HepG2 (cell line): ENCODE measurements at regions not wholly inside any gene's neighbourhood (a gene's known extent, or its start where the extent isn't known, plus 50 kb on each side); places are given as distances from the start of the nearest gene placed in this dataset.
A peak's percentile ranks its signal among the peaks of the same experiment; 100 is the strongest.

Experiments used
- ATAC-seq: fragments of 200-7000 bp; cut with Tn5 transposase; 3 replicates; pipeline ENCODE4 v1.9.1; 2020; ENCODE audit warnings: mild to moderate bottlenecking, moderate library complexity
- BruUV-seq: library from RNA; stranded (reverse); fragments of 400-500 nt; replicated peaks from 2 replicates; lab custom pipeline; 2021; lab: Mats Ljungman, UMichigan
- CTCF ChIA-PET: fragments of 300-600 bp; formaldehyde crosslinking; extraction: SDS; loops from one replicate; lab custom pipeline; 2021; ENCODE audit warnings: low total read pairs, inconsistent platforms, low intra/inter-chr PET ratio; lab: Yijun Ruan, JAX
- POLR2A ChIA-PET: fragments of 350-600 bp; sonication (Branson Sonifier 250); formaldehyde crosslinking; loops from one replicate; lab custom pipeline; 2020; ENCODE audit warnings: antibody characterized with exemption, inconsistent platforms; lab: Yijun Ruan, JAX
- DNase-seq: peaks from one replicate; pipeline ENCODE4 v3.0.0-alpha.2; 2015; ENCODE audit warnings: low spot score
- FAIRE-seq: peaks from 3 replicates; lab custom pipeline; 2011; peaks lifted over from hg19 to GRCh38; lab: Jason Lieb, UNC
- H2AFZ ChIP-seq: one replicate; pipeline ENCODE4 v1.6.1; 2011; ENCODE audit warnings: low read length, inconsistent platforms
- H3K27ac ChIP-seq: fragments of 300-600 bp; 3 replicates; pipeline ENCODE4 v1.8.0; 2011; ENCODE audit warnings: mixed run types, mild to moderate bottlenecking, mixed read lengths, low read length, inconsistent platforms; ENCODE audit not compliant: insufficient read depth; ENCODE audit errors: extremely low read length
- H3K27me3 ChIP-seq, 2 experiments: fragments of 200-600 bp in 1 of 2; 2 replicates in 1 of 2; 3 replicates in 1 of 2; pipeline versions ENCODE4 v1.6.0 to v1.8.0; 2011; ENCODE audit warnings: low read length in 2 of 2, mild to moderate bottlenecking in 2 of 2, moderate library complexity in 2 of 2, inconsistent platforms in 1 of 2; ENCODE audit not compliant: insufficient read depth in 2 of 2, control insufficient read depth in 1 of 2
- H3K36me3 ChIP-seq, 2 experiments: fragments of 200-600 bp in 1 of 2; replicated peaks in 1 of 2; 2 replicates in 1 of 2; 3 replicates in 1 of 2; pipeline versions ENCODE4 v1.5.1 to v1.8.0; 2011; ENCODE audit warnings: low read length in 2 of 2, inconsistent platforms in 1 of 2; ENCODE audit not compliant: insufficient read depth in 2 of 2, control insufficient read depth in 1 of 2
- H3K4me1 ChIP-seq: 2 replicates; pipeline ENCODE4 v1.5.1; 2012; ENCODE audit warnings: low read length, inconsistent platforms; ENCODE audit not compliant: insufficient read depth
- H3K4me2 ChIP-seq: 2 replicates; pipeline ENCODE4 v1.6.0; 2011; ENCODE audit warnings: low read depth, low read length, inconsistent platforms
- H3K4me3 ChIP-seq, 3 experiments: fragments of 200-600 bp in 1 of 3; sonication (generic), shearing (Covaris generic) in 1 of 3; replicated peaks in 1 of 3; 2 replicates each; pipeline ENCODE4 v1.5.1; 2011 to 2016; ENCODE audit warnings: low read length in 3 of 3, inconsistent platforms in 2 of 3, low read depth in 2 of 3, mild to moderate bottlenecking in 2 of 3, control low read depth in 1 of 3, mixed read lengths in 1 of 3; ENCODE audit not compliant: insufficient read depth in 1 of 3
- H3K79me2 ChIP-seq: one replicate; pipeline ENCODE4 v1.6.1; 2011; ENCODE audit warnings: low read length, inconsistent platforms; ENCODE audit not compliant: insufficient read depth
- H3K9ac ChIP-seq: 2 replicates; pipeline ENCODE4 v1.6.0; 2011; ENCODE audit warnings: mild to moderate bottlenecking, low read depth, low read length, inconsistent platforms; ENCODE audit not compliant: insufficient read depth
- H3K9me3 ChIP-seq: 2 replicates; pipeline ENCODE4 v1.5.1; 2012; ENCODE audit warnings: mild to moderate bottlenecking, low read length
- H4K20me1 ChIP-seq: 2 replicates; pipeline ENCODE4 v1.6.0; 2011; ENCODE audit warnings: inconsistent platforms, mild to moderate bottlenecking, low read length, moderate library complexity; ENCODE audit not compliant: insufficient read depth
- ATF7 ChIP-seq, 2 experiments: fragments of 450-650 bp in 1 of 2; sonication (generic) in 1 of 2; formaldehyde crosslinking in 1 of 2; IDR thresholded peaks; 2 replicates each; pipeline versions ENCODE4 v1.4.0 to v1.6.1; 2016 to 2020; ENCODE audit warnings: antibody characterized with exemption in 1 of 2, mild to moderate bottlenecking in 1 of 2, missing genetic modification reagents in 1 of 2
- CREB1 ChIP-seq, 2 experiments: fragments of 450-650 bp in 1 of 2; IDR thresholded peaks; 2 replicates each; pipeline ENCODE4 v1.6.1; 2016 to 2017; ENCODE audit warnings: control low read depth in 1 of 2, mild to moderate bottlenecking in 1 of 2, missing compliant biosample characterization in 1 of 2, missing genetic modification characterization in 1 of 2
- NR1H2 ChIP-seq: sonication (generic); formaldehyde crosslinking; IDR thresholded peaks from 2 replicates; pipeline ENCODE4 v1.8.1; 2022; ENCODE audit warnings: low read depth, missing genetic modification reagents, borderline replicate concordance
- SRY ChIP-seq: sonication (generic); formaldehyde crosslinking; IDR thresholded peaks from 2 replicates; pipeline ENCODE4 v1.8.0; 2022; ENCODE audit warnings: mild to moderate bottlenecking, missing genetic modification reagents
- TCF7 ChIP-seq: sonication (generic); IDR thresholded peaks from 2 replicates; pipeline ENCODE4 v1.6.1; 2016; ENCODE audit warnings: antibody characterized with exemption, low read depth
- ZNF569 ChIP-seq: sonication (generic); formaldehyde crosslinking; IDR thresholded peaks from 2 replicates; pipeline ENCODE4 v1.5.0; 2020; ENCODE audit warnings: mild to moderate bottlenecking, missing genetic modification reagents, moderate library complexity, borderline replicate concordance
- WGBS: methylation state at CpG from one replicate; pipeline ENCODE4 v1.1.6; 2017; ENCODE audit warnings: low lambda C conversion rate; 5-methylcytosine and 5-hydroxymethylcytosine counted together
- in situ Hi-C: cut with HindIII; loops from 2 replicates; pipeline ENCODE4 v1.10.0; 2017; ENCODE audit warnings: low pct_unique_long_range_greater_than_20kb; ENCODE audit not compliant: extremely low pct_ligation_motif_present
- intact Hi-C: fragments of 100-400 bp; cut with micrococcal nuclease; formaldehyde crosslinking; loops from one replicate; pipeline ENCODE4 v1.10.0; 2022; ENCODE audit not compliant: unreplicated experiment
- TF ChIP-seq, protein P1 (sequence below): sonication (generic); formaldehyde crosslinking; IDR thresholded peaks from 2 replicates; pipeline ENCODE4 v1.4.0; 2020; ENCODE audit warnings: mild to moderate bottlenecking, missing genetic modification reagents
- TF ChIP-seq, protein P2 (sequence below): sonication (generic); formaldehyde crosslinking; IDR thresholded peaks from 2 replicates; pipeline ENCODE4 v1.8.1; 2023; ENCODE audit warnings: mild to moderate bottlenecking, moderate library complexity, missing genetic modification reagents

DNA sequence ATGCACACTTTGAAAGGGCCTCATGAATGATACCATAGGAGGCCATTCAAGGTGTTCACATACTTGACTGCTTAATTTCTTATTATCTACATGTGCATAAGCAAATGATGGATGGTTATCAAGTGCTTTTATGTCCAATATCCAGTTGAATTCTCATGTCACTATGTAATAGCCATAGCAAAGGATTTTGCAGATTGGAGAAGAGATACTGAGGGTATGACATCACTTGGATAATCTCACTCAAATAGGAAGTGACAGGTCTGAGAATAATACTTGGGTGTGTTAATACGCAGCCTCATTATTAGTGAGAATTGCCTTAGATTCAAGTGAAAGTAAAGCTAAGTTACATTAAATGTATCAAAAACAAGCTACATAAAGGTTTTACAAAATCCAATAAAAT is 1208.6 kb downstream of the CDH11 start:
- DNase-seq (no peak), ATAC-seq (no peak), FAIRE-seq (no peak)
- BruUV-seq: no TSS peak
- Histone ChIP-seq H3K27me3 (no peaks in the 10 kb centered on the region), H4K20me1 (no peaks in the 10 kb centered on the region), H3K9ac (no peak overlapping the region), H3K27ac (no peak overlapping the region), H2AFZ (no peak overlapping the region), H3K4me2 (no peak overlapping the region), H3K4me3 (no peak overlapping the region), H3K79me2 (no peaks in the 10 kb centered on the region), H3K9me3 (peaks cover 80% of the 10 kb centered on the region), H3K4me1 (no peaks in the 10 kb centered on the region), H3K36me3 (no peaks in the 10 kb centered on the region)
- WGBS: 0% methylated on average over 1 of the region's 1 CpG
- intact Hi-C loops (no loop called here), in situ Hi-C loops (no loop called here)
- peak; percentile 11; the same call in 1 of the 2 replicates for TF ChIP-seq CREB1 (IDR thresholded peaks at IDR 0.05)
- TF ChIP-seq CREB1 (CRISPR knock-in tag; IDR thresholded peaks at IDR 0.05): no peak
- TF ChIP-seq TCF7: no peak
- peak; percentile 15; the same call in 1 of the 2 replicates for TF ChIP-seq ATF7 (IDR thresholded peaks at IDR 0.05)
- no peak for TF ChIP-seq ATF7 (CRISPR knock-in tag; IDR thresholded peaks at IDR 0.05)
- ChIA-PET POLR2A (no interaction called here), CTCF (no interaction called here)

DNA sequence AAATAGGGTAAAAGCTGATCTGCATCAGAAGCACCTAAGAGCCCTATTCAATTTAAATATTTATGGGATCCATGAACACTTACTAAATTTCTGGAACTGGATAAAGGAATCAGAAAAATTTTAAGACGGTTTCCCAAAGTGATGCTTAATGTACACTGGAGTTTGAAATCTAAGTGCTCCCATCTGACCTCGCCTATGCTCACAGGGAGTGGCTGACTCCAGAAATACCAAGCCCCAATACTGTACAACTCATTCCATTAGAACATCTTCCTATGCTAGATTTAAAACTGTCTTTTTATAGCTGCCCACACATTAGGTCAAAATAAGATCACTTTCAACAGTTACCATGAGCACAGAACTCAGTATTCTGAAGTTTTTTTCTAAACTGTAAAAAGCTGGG is 1214.6 kb downstream of the CDH11 start:
- no peaks in the 10 kb centered on the region for H3K27me3 ChIP-seq
- in situ Hi-C loops: no loop called here
- H2AFZ ChIP-seq: no peak overlapping the region
- H3K4me3 ChIP-seq: no peak overlapping the region
- intact Hi-C loops: no loop called here
- 18% methylated on average over 2 of the region's 2 CpGs for WGBS
- ATAC-seq: no peak
- no peak for DNase-seq
- FAIRE-seq: no peak
- no TSS peak for BruUV-seq
- H3K4me2 ChIP-seq: no peak overlapping the region
- H4K20me1 ChIP-seq: no peaks in the 10 kb centered on the region
- peaks cover 65% of the 10 kb centered on the region for H3K9me3 ChIP-seq
- POLR2A ChIA-PET: no interaction called here
- CTCF ChIA-PET: no interaction called here
- no peaks in the 10 kb centered on the region for H3K36me3 ChIP-seq
- no peak overlapping the region for H3K27ac ChIP-seq
- no peaks in the 10 kb centered on the region for H3K79me2 ChIP-seq
- H3K9ac ChIP-seq: no peak overlapping the region
- no peaks in the 10 kb centered on the region for H3K4me1 ChIP-seq
- TF ChIP-seq SRY (no peak), ZNF569 (CRISPR knock-in tag) (no peak), NR1H2 (no peak)
- TF ChIP-seq, protein P1, sequence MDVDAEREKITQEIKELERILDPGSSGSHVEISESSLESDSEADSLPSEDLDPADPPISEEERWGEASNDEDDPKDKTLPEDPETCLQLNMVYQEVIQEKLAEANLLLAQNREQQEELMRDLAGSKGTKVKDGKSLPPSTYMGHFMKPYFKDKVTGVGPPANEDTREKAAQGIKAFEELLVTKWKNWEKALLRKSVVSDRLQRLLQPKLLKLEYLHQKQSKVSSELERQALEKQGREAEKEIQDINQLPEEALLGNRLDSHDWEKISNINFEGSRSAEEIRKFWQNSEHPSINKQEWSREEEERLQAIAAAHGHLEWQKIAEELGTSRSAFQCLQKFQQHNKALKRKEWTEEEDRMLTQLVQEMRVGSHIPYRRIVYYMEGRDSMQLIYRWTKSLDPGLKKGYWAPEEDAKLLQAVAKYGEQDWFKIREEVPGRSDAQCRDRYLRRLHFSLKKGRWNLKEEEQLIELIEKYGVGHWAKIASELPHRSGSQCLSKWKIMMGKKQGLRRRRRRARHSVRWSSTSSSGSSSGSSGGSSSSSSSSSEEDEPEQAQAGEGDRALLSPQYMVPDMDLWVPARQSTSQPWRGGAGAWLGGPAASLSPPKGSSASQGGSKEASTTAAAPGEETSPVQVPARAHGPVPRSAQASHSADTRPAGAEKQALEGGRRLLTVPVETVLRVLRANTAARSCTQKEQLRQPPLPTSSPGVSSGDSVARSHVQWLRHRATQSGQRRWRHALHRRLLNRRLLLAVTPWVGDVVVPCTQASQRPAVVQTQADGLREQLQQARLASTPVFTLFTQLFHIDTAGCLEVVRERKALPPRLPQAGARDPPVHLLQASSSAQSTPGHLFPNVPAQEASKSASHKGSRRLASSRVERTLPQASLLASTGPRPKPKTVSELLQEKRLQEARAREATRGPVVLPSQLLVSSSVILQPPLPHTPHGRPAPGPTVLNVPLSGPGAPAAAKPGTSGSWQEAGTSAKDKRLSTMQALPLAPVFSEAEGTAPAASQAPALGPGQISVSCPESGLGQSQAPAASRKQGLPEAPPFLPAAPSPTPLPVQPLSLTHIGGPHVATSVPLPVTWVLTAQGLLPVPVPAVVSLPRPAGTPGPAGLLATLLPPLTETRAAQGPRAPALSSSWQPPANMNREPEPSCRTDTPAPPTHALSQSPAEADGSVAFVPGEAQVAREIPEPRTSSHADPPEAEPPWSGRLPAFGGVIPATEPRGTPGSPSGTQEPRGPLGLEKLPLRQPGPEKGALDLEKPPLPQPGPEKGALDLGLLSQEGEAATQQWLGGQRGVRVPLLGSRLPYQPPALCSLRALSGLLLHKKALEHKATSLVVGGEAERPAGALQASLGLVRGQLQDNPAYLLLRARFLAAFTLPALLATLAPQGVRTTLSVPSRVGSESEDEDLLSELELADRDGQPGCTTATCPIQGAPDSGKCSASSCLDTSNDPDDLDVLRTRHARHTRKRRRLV (CRISPR knock-in tag): no peak
- TF ChIP-seq, protein P2, sequence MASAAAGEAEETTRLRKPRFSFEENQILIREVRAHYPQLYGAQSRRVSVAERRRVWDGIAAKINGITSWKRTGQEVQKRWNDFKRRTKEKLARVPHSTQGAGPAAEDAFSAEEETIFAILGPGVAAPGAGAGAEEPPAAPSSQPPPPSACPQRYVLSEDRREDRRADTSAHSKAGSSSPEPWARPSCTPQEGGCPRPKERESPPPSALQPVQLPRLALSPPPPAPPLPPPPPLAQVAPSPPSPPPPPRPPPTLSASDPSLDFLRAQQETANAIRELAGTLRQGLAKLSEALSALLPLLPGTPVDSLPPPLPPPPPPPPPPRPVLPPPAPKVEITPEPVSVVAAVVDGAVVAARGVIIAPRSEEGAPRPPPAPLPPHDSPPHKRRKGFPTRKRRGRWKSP (CRISPR knock-in tag): no peak
